Cardiac muscle cell (in vitro differentiated cells and primary cell): ENCODE measurements at regions not wholly inside any gene's neighbourhood (a gene's known extent, or its start where the extent isn't known, plus 50 kb on each side); places are given as distances from the start of the nearest gene placed in this dataset.

Experiments used
- DNase-seq, 2 donors: peaks; one replicate each; pipeline versions ENCODE4 v3.0.0 to v3.0.0-alpha.2; 2010 to 2017; ENCODE audit warnings: low read depth in 1 of 2, low spot score in 1 of 2
- H3K27ac ChIP-seq: fragments of 200-600 bp; sonication (generic); 2 replicates; pipeline ENCODE4 v1.5.1; 2016
- H3K27me3 ChIP-seq: fragments of 200-600 bp; sonication (generic); 2 replicates; pipeline ENCODE4 v1.6.0; 2016; ENCODE audit warnings: control low read depth
- H3K36me3 ChIP-seq: fragments of 200-600 bp; sonication (generic); 2 replicates; pipeline ENCODE4 v1.5.1; 2016; ENCODE audit warnings: control low read depth
- H3K4me1 ChIP-seq: fragments of 200-600 bp; sonication (generic); 2 replicates; pipeline ENCODE4 v1.8.1; 2017; ENCODE audit warnings: low read depth, mild to moderate bottlenecking, mixed run types
- H3K4me3 ChIP-seq: fragments of 200-600 bp; sonication (generic); 2 replicates; pipeline ENCODE4 v1.5.1; 2016; ENCODE audit warnings: mild to moderate bottlenecking
- H3K9me3 ChIP-seq: fragments of 200-600 bp; sonication (generic); 2 replicates; pipeline ENCODE4 v1.5.1; 2017; ENCODE audit warnings: low read depth, mild to moderate bottlenecking, control low read depth
- TF ChIP-seq, protein P1 (sequence below): IDR thresholded peaks from 2 replicates; pipeline ENCODE4 v1.5.1; 2012; ENCODE audit warnings: low read depth, mild to moderate bottlenecking, low read length

DNA sequence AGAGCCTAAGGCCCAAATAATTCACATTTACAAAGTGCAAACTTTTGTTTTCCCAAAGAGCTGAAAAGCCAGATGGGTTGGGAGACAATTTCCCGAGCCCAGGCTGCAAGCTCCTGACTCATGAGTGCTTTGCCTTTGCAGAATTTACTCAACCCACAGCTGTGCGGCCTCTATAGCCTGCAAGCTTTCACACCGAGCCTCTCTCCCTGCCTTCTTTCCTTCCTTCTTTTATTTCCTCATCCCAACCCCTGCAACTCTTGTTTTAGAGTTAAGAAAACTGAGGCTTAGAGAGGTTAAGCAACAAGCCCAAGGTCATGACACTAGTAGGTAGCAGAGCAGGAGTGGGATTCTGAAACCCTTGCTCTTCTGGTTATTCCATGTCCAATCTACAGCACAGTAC lies 203.0 kb upstream of the GPR26 start:
- Histone ChIP-seq H3K4me1 (no peaks in the 10 kb centered on the region), H3K27me3 (no peaks in the 10 kb centered on the region), H3K9me3 (no peaks in the 10 kb centered on the region), H3K36me3 (no peaks in the 10 kb centered on the region), H3K27ac (no peak overlapping the region), H3K4me3 (no peak overlapping the region)
- TF ChIP-seq, protein P1, sequence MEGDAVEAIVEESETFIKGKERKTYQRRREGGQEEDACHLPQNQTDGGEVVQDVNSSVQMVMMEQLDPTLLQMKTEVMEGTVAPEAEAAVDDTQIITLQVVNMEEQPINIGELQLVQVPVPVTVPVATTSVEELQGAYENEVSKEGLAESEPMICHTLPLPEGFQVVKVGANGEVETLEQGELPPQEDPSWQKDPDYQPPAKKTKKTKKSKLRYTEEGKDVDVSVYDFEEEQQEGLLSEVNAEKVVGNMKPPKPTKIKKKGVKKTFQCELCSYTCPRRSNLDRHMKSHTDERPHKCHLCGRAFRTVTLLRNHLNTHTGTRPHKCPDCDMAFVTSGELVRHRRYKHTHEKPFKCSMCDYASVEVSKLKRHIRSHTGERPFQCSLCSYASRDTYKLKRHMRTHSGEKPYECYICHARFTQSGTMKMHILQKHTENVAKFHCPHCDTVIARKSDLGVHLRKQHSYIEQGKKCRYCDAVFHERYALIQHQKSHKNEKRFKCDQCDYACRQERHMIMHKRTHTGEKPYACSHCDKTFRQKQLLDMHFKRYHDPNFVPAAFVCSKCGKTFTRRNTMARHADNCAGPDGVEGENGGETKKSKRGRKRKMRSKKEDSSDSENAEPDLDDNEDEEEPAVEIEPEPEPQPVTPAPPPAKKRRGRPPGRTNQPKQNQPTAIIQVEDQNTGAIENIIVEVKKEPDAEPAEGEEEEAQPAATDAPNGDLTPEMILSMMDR: no peak
- DNase-seq: no peak

DNA sequence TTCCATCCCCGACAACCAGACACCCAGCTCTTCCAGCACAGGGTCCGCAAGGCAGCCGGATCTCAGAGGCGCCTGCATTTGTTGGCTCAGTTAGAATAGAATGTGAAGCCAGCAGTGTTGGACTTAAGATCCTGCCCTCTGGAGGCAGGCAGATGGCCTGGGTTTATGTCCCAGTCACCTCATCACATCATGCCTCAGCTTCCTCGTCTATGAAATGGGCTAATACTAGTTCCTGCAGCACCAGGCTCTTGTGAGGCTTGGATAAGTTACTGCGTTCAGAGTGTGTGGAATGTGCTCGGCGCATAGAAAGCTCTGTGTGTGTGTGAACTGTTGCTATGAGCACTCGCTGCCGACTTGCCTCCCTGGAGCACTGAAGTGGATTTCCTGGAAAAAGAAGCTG lies 202.5 kb upstream of the GPR26 start:
- TF ChIP-seq, protein P1: no peak
- H3K4me3 ChIP-seq: no peak overlapping the region
- no peaks in the 10 kb centered on the region for H3K9me3 ChIP-seq
- H3K36me3 ChIP-seq: no peaks in the 10 kb centered on the region
- no peak for DNase-seq
- no peak overlapping the region for H3K27ac ChIP-seq
- no peaks in the 10 kb centered on the region for H3K27me3 ChIP-seq
- H3K4me1 ChIP-seq: no peaks in the 10 kb centered on the region

DNA sequence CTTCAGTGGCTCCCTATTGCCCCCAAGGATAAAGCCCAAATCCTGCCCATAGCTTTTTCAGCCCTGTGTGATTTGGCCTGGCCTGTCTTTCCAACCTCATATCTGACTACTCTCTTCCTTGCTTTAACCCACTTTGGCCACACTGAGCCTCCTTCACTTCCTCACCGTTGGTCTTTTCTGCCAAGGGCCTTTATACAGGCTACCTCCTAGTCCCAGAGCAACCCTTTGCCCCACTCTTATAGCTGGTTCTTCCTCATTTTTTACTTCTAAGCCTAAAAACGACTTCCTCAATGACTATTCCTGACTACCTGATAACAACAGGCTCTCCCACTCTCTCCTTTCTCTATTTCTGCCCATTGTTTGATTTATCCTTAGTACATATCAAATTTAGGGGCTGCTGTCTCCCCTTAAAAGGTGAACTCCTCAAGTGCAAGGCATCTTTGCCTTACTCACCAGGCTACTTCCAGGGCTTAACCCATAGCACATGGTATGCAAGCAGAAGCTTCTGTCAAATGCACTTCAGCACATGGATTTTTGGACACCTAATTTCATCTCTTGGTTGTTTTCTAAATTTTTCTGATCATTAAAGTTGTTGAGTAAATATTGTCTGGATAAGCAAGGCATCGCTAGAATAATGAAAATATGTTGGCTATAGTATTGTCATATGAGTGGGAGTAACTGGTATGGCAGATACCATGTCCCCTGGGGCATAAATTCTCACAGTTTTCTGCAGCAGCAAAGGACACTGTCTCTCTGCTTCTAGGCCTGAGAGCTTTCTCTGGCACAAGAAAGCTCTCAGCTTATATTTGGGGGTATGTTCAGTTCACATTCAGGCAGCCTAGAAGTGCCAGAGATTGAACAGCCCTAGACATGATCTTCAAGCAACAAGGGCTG lies 201.5 kb upstream of the GPR26 start:
- no peaks in the 10 kb centered on the region for H3K4me1 ChIP-seq

DNA sequence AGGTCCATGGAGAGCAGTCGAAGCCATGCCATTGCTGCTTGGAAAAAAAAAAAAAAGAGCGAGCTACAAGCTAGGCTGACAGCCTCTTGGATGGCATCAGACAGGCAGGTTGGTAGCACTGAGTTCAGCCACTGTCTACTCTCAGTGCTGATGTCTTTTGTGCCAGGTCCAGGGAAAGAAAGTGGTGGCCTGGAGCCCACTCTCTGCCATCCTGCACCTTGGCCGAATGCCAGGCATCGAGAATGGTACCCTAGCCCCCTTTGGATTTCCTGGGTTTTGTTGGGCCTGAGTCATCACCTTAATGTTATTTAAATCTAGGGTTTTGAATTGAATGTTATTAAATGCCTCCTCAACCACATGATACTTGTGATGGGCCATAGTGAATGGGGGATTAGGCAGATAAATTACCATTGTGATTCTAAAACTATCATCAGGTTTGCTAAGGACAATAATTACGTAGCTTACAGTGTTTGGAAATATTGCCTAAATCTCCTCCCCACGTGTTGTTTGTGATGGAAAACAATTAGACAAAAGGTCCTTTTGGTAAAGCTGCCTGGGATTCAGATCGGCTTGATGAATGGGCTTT lies 195.7 kb upstream of the GPR26 start:
- no peaks in the 10 kb centered on the region for H3K27me3 ChIP-seq
- H3K27ac ChIP-seq: no peak overlapping the region
- H3K4me1 ChIP-seq: peaks cover 24% of the 10 kb centered on the region
- H3K36me3 ChIP-seq: no peaks in the 10 kb centered on the region
- no peak for DNase-seq
- TF ChIP-seq, protein P1: no peak
- no peak overlapping the region for H3K4me3 ChIP-seq
- no peaks in the 10 kb centered on the region for H3K9me3 ChIP-seq

More for the DNA sequence above, 201.5 kb upstream of the GPR26 start:
- no peak overlapping the region for H3K27ac ChIP-seq
- no peaks in the 10 kb centered on the region for H3K36me3 ChIP-seq
- no peak for DNase-seq
- no peak overlapping the region for H3K4me3 ChIP-seq
- H3K9me3 ChIP-seq: no peaks in the 10 kb centered on the region
- H3K27me3 ChIP-seq: no peaks in the 10 kb centered on the region
- TF ChIP-seq, protein P1: no peak

DNA sequence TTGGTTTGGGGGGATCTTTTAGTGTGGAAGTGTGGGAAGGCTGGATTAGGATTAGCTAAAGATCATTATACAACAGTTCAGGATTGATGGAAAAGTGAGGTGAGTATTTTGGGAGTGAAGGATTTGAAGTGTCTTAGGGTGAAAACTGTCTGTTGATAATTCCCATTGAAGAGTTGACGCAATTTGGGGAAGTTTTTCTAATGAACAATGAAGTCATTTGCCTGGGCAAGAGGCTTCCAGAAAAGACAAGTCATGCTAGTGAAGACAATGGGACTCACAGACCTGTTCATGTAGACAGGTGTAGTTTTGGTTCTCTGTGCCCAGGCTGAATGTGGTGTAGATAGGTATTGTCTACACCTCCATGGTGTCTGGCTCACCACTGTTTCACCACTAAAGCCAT lies 194.3 kb upstream of the GPR26 start:
- TF ChIP-seq, protein P1: no peak
- no peak for DNase-seq
- no peaks in the 10 kb centered on the region for H3K9me3 ChIP-seq
- H3K27me3 ChIP-seq: no peaks in the 10 kb centered on the region
- H3K4me1 ChIP-seq: peaks cover 31% of the 10 kb centered on the region
- H3K27ac ChIP-seq: no peak overlapping the region
- no peaks in the 10 kb centered on the region for H3K36me3 ChIP-seq
- no peak overlapping the region for H3K4me3 ChIP-seq
